Type B pancreatic cell (in vitro differentiated cells): ENCODE measurements at regions not wholly inside any gene's neighbourhood (a gene's known extent, or its start where the extent isn't known, plus 50 kb on each side); places are given as distances from the start of the nearest gene placed in this dataset.
"Not testable (repeated sequence)": the region's sequence is repeated elsewhere in the genome, so short reads cannot be mapped to it uniquely, and the experiment has no call there.

ENCODE experiments used
- DNase-seq: peaks from one replicate; pipeline ENCODE4 v3.0.0; 2021; ENCODE audit warnings: mixed read lengths; ENCODE audit not compliant: unreplicated experiment; ENCODE audit errors: extremely low spot score
- H3K27ac Mint-ChIP-seq: 2 replicates; pipeline ENCODE4 v1.8.0; 2021; ENCODE audit warnings: mild to moderate bottlenecking, mixed read lengths
- H3K27me3 Mint-ChIP-seq: 2 replicates; pipeline ENCODE4 v1.8.0; 2021; ENCODE audit warnings: mixed read lengths
- H3K36me3 Mint-ChIP-seq: 2 replicates; pipeline ENCODE4 v1.8.0; 2021; ENCODE audit warnings: mixed read lengths
- H3K4me1 Mint-ChIP-seq: one replicate; pipeline ENCODE4 v1.8.0; 2021; ENCODE audit warnings: mixed read lengths; ENCODE audit not compliant: unreplicated experiment
- H3K4me3 Mint-ChIP-seq: 2 replicates; pipeline ENCODE4 v1.8.0; 2021; ENCODE audit warnings: mild to moderate bottlenecking, mixed read lengths
- H3K9me3 Mint-ChIP-seq: 2 replicates; pipeline ENCODE4 v1.8.0; 2021; ENCODE audit warnings: mixed read lengths
- TF ChIP-seq, protein P1 (sequence below): fragments of 200-600 bp; sonication (generic); conservative IDR thresholded peaks from 2 replicates; pipeline ENCODE4 v1.5.0; 2021; ENCODE audit warnings: antibody characterized with exemption, mild to moderate bottlenecking

GRCh38 chrX:39690541-39691415 is 407.0 kb downstream of the BCOR start:
- DNase-seq = no peak
- Mint-ChIP-seq H3K27me3 (no peaks in the 10 kb centered on the region), H3K27ac (no peak overlapping the region), H3K36me3 (no peaks in the 10 kb centered on the region), H3K4me3 (peak overlapping the region; percentile 29), H3K4me1 (peaks cover 7% of the 10 kb centered on the region), H3K9me3 (peaks cover 5% of the 10 kb centered on the region)
- TF ChIP-seq, protein P1, sequence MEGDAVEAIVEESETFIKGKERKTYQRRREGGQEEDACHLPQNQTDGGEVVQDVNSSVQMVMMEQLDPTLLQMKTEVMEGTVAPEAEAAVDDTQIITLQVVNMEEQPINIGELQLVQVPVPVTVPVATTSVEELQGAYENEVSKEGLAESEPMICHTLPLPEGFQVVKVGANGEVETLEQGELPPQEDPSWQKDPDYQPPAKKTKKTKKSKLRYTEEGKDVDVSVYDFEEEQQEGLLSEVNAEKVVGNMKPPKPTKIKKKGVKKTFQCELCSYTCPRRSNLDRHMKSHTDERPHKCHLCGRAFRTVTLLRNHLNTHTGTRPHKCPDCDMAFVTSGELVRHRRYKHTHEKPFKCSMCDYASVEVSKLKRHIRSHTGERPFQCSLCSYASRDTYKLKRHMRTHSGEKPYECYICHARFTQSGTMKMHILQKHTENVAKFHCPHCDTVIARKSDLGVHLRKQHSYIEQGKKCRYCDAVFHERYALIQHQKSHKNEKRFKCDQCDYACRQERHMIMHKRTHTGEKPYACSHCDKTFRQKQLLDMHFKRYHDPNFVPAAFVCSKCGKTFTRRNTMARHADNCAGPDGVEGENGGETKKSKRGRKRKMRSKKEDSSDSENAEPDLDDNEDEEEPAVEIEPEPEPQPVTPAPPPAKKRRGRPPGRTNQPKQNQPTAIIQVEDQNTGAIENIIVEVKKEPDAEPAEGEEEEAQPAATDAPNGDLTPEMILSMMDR = no peak

DNA sequence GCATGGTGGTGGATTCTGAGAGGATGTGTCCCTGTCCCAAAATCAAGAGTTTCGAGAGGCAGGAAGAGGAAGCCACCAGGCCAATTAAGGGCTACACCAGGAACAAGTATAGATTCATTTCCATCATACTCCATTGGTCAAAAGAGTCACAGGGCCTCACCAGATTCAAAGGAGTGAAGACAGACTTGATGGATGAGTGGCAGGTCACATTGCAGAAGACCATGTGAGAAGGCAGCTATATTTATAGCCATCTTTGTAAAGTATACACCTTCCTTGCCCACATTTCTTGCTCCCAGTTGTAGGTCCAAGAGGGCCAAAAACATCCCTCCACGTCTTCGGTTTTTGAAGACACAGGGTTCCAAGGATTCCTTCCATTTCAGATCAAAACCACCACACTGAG is 406.0 kb downstream of the BCOR start:
- Mint-ChIP-seq H3K36me3 (no peaks in the 10 kb centered on the region), H3K4me1 (peaks cover 7% of the 10 kb centered on the region), H3K27ac (no peak overlapping the region), H3K9me3 (peaks cover 5% of the 10 kb centered on the region), H3K27me3 (no peaks in the 10 kb centered on the region), H3K4me3 (peak overlapping the region; percentile 55)
- TF ChIP-seq, protein P1 = no peak
- no peak for DNase-seq

GRCh38 chrX:39692796-39693195 is 405.0 kb downstream of the BCOR start:
- TF ChIP-seq, protein P1 = no peak
- no peaks in the 10 kb centered on the region for H3K27me3 Mint-ChIP-seq
- H3K4me1 Mint-ChIP-seq = peaks cover 7% of the 10 kb centered on the region
- DNase-seq = no peak
- H3K36me3 Mint-ChIP-seq = no peaks in the 10 kb centered on the region
- H3K4me3 Mint-ChIP-seq = no peak overlapping the region
- H3K27ac Mint-ChIP-seq = peak overlapping the region; percentile 7
- H3K9me3 Mint-ChIP-seq = peaks cover 5% of the 10 kb centered on the region

- Mint-ChIP-seq H3K36me3 (no peaks in the 10 kb centered on the region), H3K27ac (peak overlapping the region; percentile 7), H3K4me1 (peaks cover 7% of the 10 kb centered on the region), H3K9me3 (peaks cover 5% of the 10 kb centered on the region), H3K4me3 (no peak overlapping the region), H3K27me3 (no peaks in the 10 kb centered on the region)
- DNase-seq = no peak
- TF ChIP-seq, protein P1 = no peak
These were observed 404.5 kb downstream of the BCOR start for GRCh38 chrX:39693298-39693697.

DNA sequence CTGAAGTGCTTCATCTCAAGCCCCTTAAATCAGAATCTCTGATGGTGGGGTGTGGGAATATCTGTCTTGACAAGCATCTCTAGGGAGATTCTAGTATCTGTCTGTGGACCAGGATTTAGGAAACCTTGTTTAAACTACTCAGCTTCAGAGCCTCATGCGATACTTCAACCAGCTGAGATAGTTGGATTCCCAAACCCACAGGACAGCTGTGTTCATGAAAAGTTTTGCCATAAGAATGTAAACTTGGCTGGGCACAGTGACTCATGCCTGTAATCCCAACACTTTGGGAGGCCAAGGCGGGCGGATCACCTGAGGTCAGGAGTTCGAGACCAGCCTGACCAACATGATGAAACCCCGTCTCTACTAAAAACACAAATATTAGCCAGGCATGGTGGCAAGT is 395.1 kb downstream of the BCOR start:
- H3K4me3 Mint-ChIP-seq, H3K27ac Mint-ChIP-seq, H3K9me3 Mint-ChIP-seq, DNase-seq, H3K36me3 Mint-ChIP-seq, H3K4me1 Mint-ChIP-seq, H3K27me3 Mint-ChIP-seq: not testable (repeated sequence)

DNA sequence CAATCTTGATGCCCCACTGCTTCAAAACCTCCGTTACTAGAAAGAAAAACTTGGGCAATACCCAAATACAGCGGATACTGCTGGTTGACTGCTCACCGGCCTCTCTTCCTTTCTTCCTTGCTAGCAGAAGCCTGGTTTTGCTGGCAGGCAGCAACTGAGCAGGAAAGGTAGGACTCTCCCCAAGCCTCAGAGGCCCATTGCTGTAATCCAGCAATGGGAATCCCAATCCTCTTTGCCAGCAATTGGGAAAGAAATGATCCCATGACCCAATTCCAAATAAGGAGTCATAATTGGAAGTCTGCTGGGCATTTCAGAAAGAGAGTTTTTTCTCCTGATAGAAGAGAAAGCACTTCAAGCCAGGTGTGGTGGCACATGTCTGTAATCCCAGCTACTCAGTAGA is 394.5 kb downstream of the BCOR start:
- H3K9me3 Mint-ChIP-seq = peaks cover 7% of the 10 kb centered on the region
- H3K36me3 Mint-ChIP-seq = no peaks in the 10 kb centered on the region
- H3K27ac Mint-ChIP-seq = no peak overlapping the region
- no peaks in the 10 kb centered on the region for H3K4me1 Mint-ChIP-seq
- H3K27me3 Mint-ChIP-seq = no peaks in the 10 kb centered on the region
- H3K4me3 Mint-ChIP-seq = no peak overlapping the region
- no peak for DNase-seq
- TF ChIP-seq, protein P1 = no peak
